ES-I3 (cell line): ENCODE measurements at regions not wholly inside any gene's neighbourhood (a gene's known extent, or its start where the extent isn't known, plus 50 kb on each side); places are given as distances from the start of the nearest gene placed in this dataset.

Experiments
- H3K36me3 ChIP-seq: 2 replicates; pipeline ENCODE4 v1.6.1; 2013; ENCODE audit warnings: mild to moderate bottlenecking, low read length, control low read depth, moderate library complexity; ENCODE audit not compliant: insufficient read depth
- H3K4me1 ChIP-seq: 2 replicates; pipeline ENCODE4 v1.6.1; 2013; ENCODE audit warnings: mild to moderate bottlenecking, control low read depth, low read length; ENCODE audit not compliant: insufficient read depth
- H3K9ac ChIP-seq: 2 replicates; pipeline ENCODE4 v1.6.1; 2013; ENCODE audit warnings: low read depth, mild to moderate bottlenecking, low read length, moderate library complexity
- H3K9me3 ChIP-seq: 2 replicates; pipeline ENCODE4 v1.6.1; 2013; ENCODE audit warnings: mild to moderate bottlenecking, low read length, moderate library complexity; ENCODE audit not compliant: control insufficient read depth, insufficient read depth

- Histone ChIP-seq H3K36me3 (no peaks in the 10 kb centered on the region), H3K9me3 (no peaks in the 10 kb centered on the region), H3K4me1 (no peaks in the 10 kb centered on the region), H3K9ac (no peak overlapping the region)
Observed at GRCh38 chr3:102529452-102529851, 94.6 kb downstream of the ZPLD1 start.

DNA sequence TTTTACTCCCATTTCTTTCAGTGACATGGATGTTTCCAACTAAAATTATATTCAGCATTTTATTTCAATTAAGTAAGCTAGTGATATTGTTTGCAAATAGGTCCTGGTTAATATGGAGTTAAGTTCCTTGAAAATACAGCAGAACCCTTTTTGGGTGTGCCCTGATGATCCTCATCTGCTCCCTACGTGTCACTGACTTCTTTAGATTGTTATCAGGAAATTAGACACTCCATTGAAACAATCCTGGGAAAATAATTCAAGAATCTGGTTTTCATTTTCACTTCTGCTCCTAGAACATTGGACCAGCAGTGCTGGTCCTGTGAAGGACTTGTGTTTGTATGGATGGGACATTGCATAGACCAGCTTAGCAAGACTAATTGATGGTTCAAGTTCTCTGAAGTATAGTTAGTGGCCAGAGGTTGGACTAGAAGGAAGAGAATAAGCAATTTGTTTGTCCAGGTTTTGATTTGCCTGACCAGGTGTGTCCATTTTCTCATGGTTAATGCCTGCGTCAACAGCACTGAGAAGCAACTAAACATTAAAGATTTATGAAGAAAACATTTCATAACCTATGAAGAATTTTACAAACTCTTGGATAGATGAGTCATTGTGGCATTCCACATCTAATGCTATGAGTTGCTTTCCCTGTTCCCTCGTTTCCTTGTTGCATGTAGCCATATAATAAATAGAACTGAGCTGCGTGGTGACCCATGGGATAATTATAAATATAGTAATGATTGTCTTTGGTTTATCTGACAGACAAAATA, 95.8 kb downstream of the ZPLD1 start:
- H3K4me1 ChIP-seq, result no peaks in the 10 kb centered on the region
- H3K9ac ChIP-seq, result no peak overlapping the region
- no peaks in the 10 kb centered on the region for H3K9me3 ChIP-seq

DNA sequence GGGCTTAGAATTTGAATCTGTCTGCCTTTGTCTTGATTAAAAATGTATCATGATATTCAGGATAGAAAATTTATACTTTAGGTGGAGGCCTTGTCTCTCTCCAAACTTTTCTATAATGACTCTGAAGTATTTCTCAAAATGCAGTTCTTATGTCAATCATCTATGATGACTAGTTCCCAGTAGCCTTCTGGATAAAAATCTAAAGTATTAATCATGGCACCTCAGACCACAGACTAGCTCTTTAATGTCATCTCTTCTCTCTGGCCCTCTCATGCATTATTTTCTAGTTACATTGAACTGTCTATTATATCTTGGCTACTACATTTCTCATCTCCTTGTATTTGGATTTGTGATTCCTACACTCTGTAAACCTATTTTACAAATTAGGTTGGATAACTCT, 96.9 kb downstream of the ZPLD1 start:
- no peaks in the 10 kb centered on the region for H3K36me3 ChIP-seq
- no peaks in the 10 kb centered on the region for H3K9me3 ChIP-seq
- no peaks in the 10 kb centered on the region for H3K4me1 ChIP-seq
- H3K9ac ChIP-seq, result no peak overlapping the region

More for the DNA sequence above, 95.8 kb downstream of the ZPLD1 start:
- H3K36me3 ChIP-seq, result no peaks in the 10 kb centered on the region

GRCh38 chr3:102532901-102533300, 98.1 kb downstream of the ZPLD1 start:
- no peaks in the 10 kb centered on the region for H3K9me3 ChIP-seq
- no peak overlapping the region for H3K9ac ChIP-seq
- no peaks in the 10 kb centered on the region for H3K36me3 ChIP-seq
- no peaks in the 10 kb centered on the region for H3K4me1 ChIP-seq

GRCh38 chr3:102533784-102534183, 99.0 kb downstream of the ZPLD1 start:
- no peak overlapping the region for H3K9ac ChIP-seq

DNA sequence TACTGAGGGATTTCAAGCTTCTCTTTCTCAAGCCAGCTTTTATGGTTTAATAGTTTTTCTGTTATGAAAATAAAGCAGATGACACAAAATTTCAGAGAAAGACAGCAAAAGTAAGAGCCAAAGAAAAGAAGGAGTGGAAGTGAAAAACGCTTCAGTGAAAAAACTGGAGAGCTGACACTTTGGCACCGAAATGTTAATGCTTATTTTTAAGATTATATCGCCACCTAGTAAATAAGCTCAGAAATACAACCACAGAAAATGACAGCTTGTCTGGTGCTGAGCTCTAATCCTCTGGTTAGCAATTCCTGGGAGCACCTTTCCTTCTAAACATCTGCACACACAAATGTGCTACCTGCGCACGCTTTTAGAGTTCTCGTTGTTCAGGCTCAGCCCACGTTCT, 101.6 kb downstream of the ZPLD1 start:
- Histone ChIP-seq H3K9ac (no peak overlapping the region), H3K9me3 (no peaks in the 10 kb centered on the region), H3K36me3 (no peaks in the 10 kb centered on the region), H3K4me1 (no peaks in the 10 kb centered on the region)

More at GRCh38 chr3:102533784-102534183, 99.0 kb downstream of the ZPLD1 start:
- Histone ChIP-seq H3K9me3 (no peaks in the 10 kb centered on the region), H3K36me3 (no peaks in the 10 kb centered on the region), H3K4me1 (no peaks in the 10 kb centered on the region)

- H3K36me3 ChIP-seq, result no peaks in the 10 kb centered on the region
- H3K9ac ChIP-seq, result no peak overlapping the region
- H3K9me3 ChIP-seq, result no peaks in the 10 kb centered on the region
- H3K4me1 ChIP-seq, result no peaks in the 10 kb centered on the region
Observed at GRCh38 chr3:102537123-102537522, 102.3 kb downstream of the ZPLD1 start.

DNA sequence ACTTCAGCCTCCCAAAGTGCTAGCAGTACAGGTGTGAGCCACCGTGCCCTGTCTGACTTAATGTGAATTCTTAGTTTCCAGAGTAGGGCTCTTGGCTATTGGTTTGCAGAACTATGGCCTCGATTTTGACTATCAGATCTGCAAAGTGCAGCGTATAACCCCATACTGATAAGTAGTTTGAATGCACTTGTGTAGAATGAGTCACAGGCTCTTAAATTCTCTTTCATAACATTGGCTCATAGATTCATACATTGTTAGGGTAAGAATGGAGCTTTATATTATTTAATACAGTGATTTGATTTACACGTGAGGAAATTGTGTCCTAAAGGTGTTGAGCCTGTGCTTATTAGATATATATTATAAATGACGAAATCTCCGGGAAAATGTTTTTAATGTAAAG, 109.9 kb downstream of the ZPLD1 start:
- Histone ChIP-seq H3K9ac (no peak overlapping the region), H3K4me1 (no peaks in the 10 kb centered on the region), H3K9me3 (no peaks in the 10 kb centered on the region), H3K36me3 (no peaks in the 10 kb centered on the region)

DNA sequence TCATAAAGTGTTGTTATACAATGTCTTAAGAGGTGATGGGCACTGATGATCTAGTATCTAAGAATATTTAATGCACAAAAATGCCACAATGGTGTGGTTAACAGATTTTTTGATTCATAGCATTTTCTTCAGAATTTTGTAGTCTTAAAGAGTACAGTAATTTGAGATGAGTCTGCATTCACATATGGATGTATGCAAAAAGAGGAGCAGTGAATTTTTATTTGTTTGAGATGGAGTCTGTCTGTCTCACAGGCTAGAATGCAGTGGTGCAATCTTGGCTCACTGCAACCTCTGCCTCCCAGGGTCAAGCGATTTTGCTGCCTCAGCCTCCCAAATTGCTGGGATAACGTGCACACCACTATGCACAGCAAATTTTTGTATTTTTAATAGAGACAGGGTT, 110.5 kb downstream of the ZPLD1 start:
- Histone ChIP-seq H3K9me3 (no peaks in the 10 kb centered on the region), H3K9ac (no peak overlapping the region), H3K4me1 (no peaks in the 10 kb centered on the region), H3K36me3 (no peaks in the 10 kb centered on the region)

DNA sequence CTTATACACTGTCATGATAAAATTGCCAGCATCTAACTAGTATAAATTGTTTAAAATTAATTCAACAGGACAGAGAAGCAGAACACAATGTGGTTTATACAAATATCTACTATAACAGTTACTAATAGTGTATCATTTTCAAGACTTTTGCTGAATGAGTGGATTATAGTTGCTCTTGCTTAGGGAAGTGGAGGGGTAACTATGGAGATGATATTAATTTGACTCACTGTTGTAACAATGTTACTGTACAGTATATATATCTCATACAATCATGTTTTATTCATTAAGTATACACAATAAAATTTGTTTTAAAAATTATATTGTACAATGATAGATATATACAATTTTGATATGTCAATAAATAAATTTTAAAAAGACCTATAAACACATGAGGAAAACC, 119.1 kb downstream of the ZPLD1 start:
- no peaks in the 10 kb centered on the region for H3K9me3 ChIP-seq
- no peak overlapping the region for H3K9ac ChIP-seq
- no peaks in the 10 kb centered on the region for H3K4me1 ChIP-seq
- no peaks in the 10 kb centered on the region for H3K36me3 ChIP-seq

DNA sequence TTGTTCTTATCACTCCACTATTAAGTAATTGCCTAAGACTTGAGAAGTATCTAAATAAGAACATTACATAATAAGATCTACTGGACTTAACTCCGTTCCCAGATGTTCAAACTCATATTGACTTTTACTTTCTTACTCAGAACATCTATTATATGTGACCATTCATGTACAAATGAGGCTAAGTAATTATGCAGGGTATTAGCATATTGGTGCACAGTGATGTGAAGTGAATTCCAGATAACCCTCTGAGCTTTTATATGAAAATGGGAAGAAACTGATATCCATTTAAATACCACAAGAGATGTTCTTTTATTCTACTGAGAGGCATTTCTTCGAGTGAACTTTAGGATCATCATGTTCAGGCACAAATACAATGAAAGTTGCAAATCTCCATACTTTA, 135.7 kb downstream of the ZPLD1 start:
- no peaks in the 10 kb centered on the region for H3K4me1 ChIP-seq
- H3K9ac ChIP-seq, result no peak overlapping the region

GRCh38 chr3:102571006-102571405, 136.2 kb downstream of the ZPLD1 start:
- no peak overlapping the region for H3K9ac ChIP-seq
- no peaks in the 10 kb centered on the region for H3K36me3 ChIP-seq
- no peaks in the 10 kb centered on the region for H3K9me3 ChIP-seq

More for the DNA sequence above, 135.7 kb downstream of the ZPLD1 start:
- no peaks in the 10 kb centered on the region; the same call in 1 of the 2 replicates for H3K9me3 ChIP-seq
- no peaks in the 10 kb centered on the region for H3K36me3 ChIP-seq

GRCh38 chr3:102571720-102572384, 137.0 kb downstream of the ZPLD1 start:
- H3K4me1 ChIP-seq, result no peaks in the 10 kb centered on the region
- no peak overlapping the region for H3K9ac ChIP-seq
- no peaks in the 10 kb centered on the region for H3K36me3 ChIP-seq
- no peaks in the 10 kb centered on the region for H3K9me3 ChIP-seq

More at GRCh38 chr3:102571006-102571405, 136.2 kb downstream of the ZPLD1 start:
- no peaks in the 10 kb centered on the region for H3K4me1 ChIP-seq

- Histone ChIP-seq H3K4me1 (no peaks in the 10 kb centered on the region), H3K9me3 (no peaks in the 10 kb centered on the region), H3K9ac (no peak overlapping the region), H3K36me3 (no peaks in the 10 kb centered on the region)
Observed at GRCh38 chr3:102573483-102574028, 138.7 kb downstream of the ZPLD1 start.

GRCh38 chr3:102574355-102574754, 139.5 kb downstream of the ZPLD1 start:
- Histone ChIP-seq H3K9me3 (no peaks in the 10 kb centered on the region), H3K4me1 (no peaks in the 10 kb centered on the region), H3K36me3 (no peaks in the 10 kb centered on the region), H3K9ac (no peak overlapping the region)
